Stomach (tissue), 4 donors: ENCODE measurements at regions not wholly inside any gene's neighbourhood (a gene's known extent, or its start where the extent isn't known, plus 50 kb on each side); places are given as distances from the start of the nearest gene placed in this dataset.

Experiments
- EP300 ChIP-seq: sonication (generic); formaldehyde crosslinking; IDR thresholded peaks from one replicate; pipeline ENCODE4 v1.6.1; 2017; ENCODE audit warnings: antibody characterized with exemption
- POLR2A ChIP-seq, 4 donors: fragments of 450-650 bp; IDR thresholded peaks; one replicate each; pipeline ENCODE4 v1.6.1; 2016; ENCODE audit warnings: antibody characterized with exemption in 4 of 4, control low read depth in 2 of 4, mild to moderate bottlenecking in 1 of 4, moderate library complexity in 1 of 4
- POLR2AphosphoS5 ChIP-seq, 3 donors: sonication (generic); formaldehyde crosslinking; IDR thresholded peaks; one replicate each; pipeline ENCODE4 v1.6.1; 2016; ENCODE audit warnings: antibody characterized with exemption in 3 of 3
- TF ChIP-seq, protein P1 (sequence below), 7 experiments: fragments of 450-650 bp in 4 of 7; fragments of 200-600 bp in 3 of 7; sonication (generic) in 3 of 7; IDR thresholded peaks; one replicate each; pipeline ENCODE4 v1.5.1; 2016 to 2019; ENCODE audit warnings: antibody characterized with exemption in 7 of 7, control low read depth in 2 of 7, mild to moderate bottlenecking in 1 of 7

DNA sequence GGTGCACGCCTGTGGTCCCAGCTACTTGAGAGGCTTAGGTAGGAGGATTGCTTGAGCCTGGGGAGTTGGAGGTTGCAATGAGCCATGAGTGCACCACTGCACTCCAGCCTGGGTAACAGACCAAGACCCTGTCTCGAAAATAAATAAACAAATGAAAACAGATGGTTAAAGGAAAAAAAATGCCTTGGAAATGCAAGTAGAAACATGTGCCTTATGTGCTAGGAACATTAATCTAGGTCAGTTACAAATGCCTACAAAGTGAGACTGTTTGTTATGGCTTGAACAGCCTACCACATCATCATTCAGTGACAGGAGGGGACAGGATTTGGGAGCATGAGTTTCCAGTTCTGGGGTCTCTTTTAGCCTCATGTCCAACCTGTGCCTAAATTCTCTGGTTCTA lies 52.4 kb upstream of the BCAT1 start:
- TF ChIP-seq, protein P1, sequence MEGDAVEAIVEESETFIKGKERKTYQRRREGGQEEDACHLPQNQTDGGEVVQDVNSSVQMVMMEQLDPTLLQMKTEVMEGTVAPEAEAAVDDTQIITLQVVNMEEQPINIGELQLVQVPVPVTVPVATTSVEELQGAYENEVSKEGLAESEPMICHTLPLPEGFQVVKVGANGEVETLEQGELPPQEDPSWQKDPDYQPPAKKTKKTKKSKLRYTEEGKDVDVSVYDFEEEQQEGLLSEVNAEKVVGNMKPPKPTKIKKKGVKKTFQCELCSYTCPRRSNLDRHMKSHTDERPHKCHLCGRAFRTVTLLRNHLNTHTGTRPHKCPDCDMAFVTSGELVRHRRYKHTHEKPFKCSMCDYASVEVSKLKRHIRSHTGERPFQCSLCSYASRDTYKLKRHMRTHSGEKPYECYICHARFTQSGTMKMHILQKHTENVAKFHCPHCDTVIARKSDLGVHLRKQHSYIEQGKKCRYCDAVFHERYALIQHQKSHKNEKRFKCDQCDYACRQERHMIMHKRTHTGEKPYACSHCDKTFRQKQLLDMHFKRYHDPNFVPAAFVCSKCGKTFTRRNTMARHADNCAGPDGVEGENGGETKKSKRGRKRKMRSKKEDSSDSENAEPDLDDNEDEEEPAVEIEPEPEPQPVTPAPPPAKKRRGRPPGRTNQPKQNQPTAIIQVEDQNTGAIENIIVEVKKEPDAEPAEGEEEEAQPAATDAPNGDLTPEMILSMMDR (IDR thresholded peaks at IDR 0.05) = no peak
- TF ChIP-seq POLR2A (IDR thresholded peaks at IDR 0.05) (no peak), POLR2AphosphoS5 (IDR thresholded peaks at IDR 0.05) (no peak), EP300 (no peak)
